OCI-LY3 (cell line): ENCODE measurements at regions not wholly inside any gene's neighbourhood (a gene's known extent, or its start where the extent isn't known, plus 50 kb on each side); places are given as distances from the start of the nearest gene placed in this dataset.

ENCODE experiments used
- H2AFZ ChIP-seq: fragments of 200-600, 300-600 bp; shearing (Covaris generic); 2 replicates; pipeline ENCODE4 v1.6.0; 2014; ENCODE audit warnings: antibody characterized with exemption, low read depth, low read length
- H3K27ac ChIP-seq: fragments of 200-600, 300-600 bp; sonication (generic); 2 replicates; pipeline ENCODE4 v1.5.1; 2014; ENCODE audit warnings: mild to moderate bottlenecking, low read length, moderate library complexity, mixed read lengths
- H3K27me3 ChIP-seq: fragments of 200-600, 300-600 bp; sonication (generic); 2 replicates; pipeline ENCODE4 v1.6.1; 2014; ENCODE audit warnings: low read depth, low read length, mixed read lengths
- H3K36me3 ChIP-seq: fragments of 200-600, 300-600 bp; sonication (generic); replicated peaks from 2 replicates; pipeline ENCODE3; 2014; ENCODE audit warnings: low read depth, low read length, mixed read lengths
- H3K4me1 ChIP-seq: fragments of 300-600, 200-600 bp; sonication (generic); 2 replicates; pipeline ENCODE4 v1.6.1; 2014; ENCODE audit warnings: low read length, mixed read lengths
- H3K4me2 ChIP-seq: fragments of 200-600, 300-600 bp; sonication (generic); 2 replicates; pipeline ENCODE4 v1.6.1; 2014; ENCODE audit warnings: low read length, mixed read lengths
- H3K4me3 ChIP-seq: fragments of 300-600, 200-600 bp; sonication (generic); 2 replicates; pipeline ENCODE4 v1.5.1; 2014; ENCODE audit warnings: antibody characterized with exemption, mild to moderate bottlenecking, low read length, moderate library complexity
- H3K79me2 ChIP-seq: fragments of 300-600, 200-600 bp; shearing (Covaris generic); 2 replicates; pipeline ENCODE4 v1.6.1; 2014; ENCODE audit warnings: mild to moderate bottlenecking, low read length, mixed read lengths
- H3K9ac ChIP-seq: fragments of 300-600, 200-600 bp; shearing (Covaris generic); 2 replicates; pipeline ENCODE4 v1.6.0; 2014; ENCODE audit warnings: mild to moderate bottlenecking, low read length, moderate library complexity
- H3K9me3 ChIP-seq: fragments of 200-600, 300-600 bp; shearing (Covaris generic); 2 replicates; pipeline ENCODE4 v1.6.1; 2014; ENCODE audit warnings: low read length, mixed read lengths; ENCODE audit not compliant: insufficient read depth
- H4K20me1 ChIP-seq: fragments of 200-600, 300-600 bp; sonication (generic); 2 replicates; pipeline ENCODE4 v1.6.1; 2016; ENCODE audit warnings: low read length, mixed read lengths; ENCODE audit not compliant: insufficient read depth
- CTCF ChIP-seq: fragments of 200-600, 300-600 bp; sonication (generic); IDR thresholded peaks from 2 replicates; pipeline ENCODE4 v1.5.1; 2014; ENCODE audit warnings: antibody characterized with exemption, low read length, low read depth
- EZH2phosphoT487 ChIP-seq: fragments of 200-600 bp; shearing (Covaris generic); IDR thresholded peaks from 2 replicates; pipeline ENCODE4 v1.6.1; 2018; ENCODE audit warnings: antibody characterized with exemption, mixed run types, low read depth

GRCh38 chr1:69213644-69214043 is 354.1 kb upstream of the LRRC7 start:
- Histone ChIP-seq H3K4me3 (no peak overlapping the region), H3K36me3 (no peaks in the 10 kb centered on the region), H3K79me2 (no peaks in the 10 kb centered on the region), H3K9ac (no peak overlapping the region), H3K4me1 (no peaks in the 10 kb centered on the region), H3K4me2 (no peak overlapping the region), H3K27me3 (no peaks in the 10 kb centered on the region), H3K9me3 (no peaks in the 10 kb centered on the region), H3K27ac (no peak overlapping the region), H4K20me1 (no peaks in the 10 kb centered on the region), H2AFZ (no peak overlapping the region)
- no peak for TF ChIP-seq CTCF
- no peak for TF ChIP-seq EZH2phosphoT487

GRCh38 chr1:69215883-69216282 is 351.8 kb upstream of the LRRC7 start:
- H2AFZ ChIP-seq = no peak overlapping the region
- H3K4me1 ChIP-seq = no peaks in the 10 kb centered on the region
- no peaks in the 10 kb centered on the region for H3K9me3 ChIP-seq
- no peak overlapping the region for H3K9ac ChIP-seq
- no peaks in the 10 kb centered on the region for H3K27me3 ChIP-seq
- TF ChIP-seq CTCF = no peak
- TF ChIP-seq EZH2phosphoT487 = no peak
- H3K27ac ChIP-seq = no peak overlapping the region
- no peaks in the 10 kb centered on the region for H3K36me3 ChIP-seq
- H3K79me2 ChIP-seq = no peaks in the 10 kb centered on the region
- H3K4me3 ChIP-seq = no peak overlapping the region
- H3K4me2 ChIP-seq = no peak overlapping the region
- H4K20me1 ChIP-seq = no peaks in the 10 kb centered on the region

GRCh38 chr1:69220672-69221071 is 347.1 kb upstream of the LRRC7 start:
- no peaks in the 10 kb centered on the region for H3K36me3 ChIP-seq
- H3K4me1 ChIP-seq = no peaks in the 10 kb centered on the region
- H3K79me2 ChIP-seq = no peaks in the 10 kb centered on the region
- no peaks in the 10 kb centered on the region for H4K20me1 ChIP-seq
- no peak overlapping the region for H2AFZ ChIP-seq
- H3K9ac ChIP-seq = no peak overlapping the region
- TF ChIP-seq EZH2phosphoT487 = no peak
- H3K4me2 ChIP-seq = no peak overlapping the region
- H3K9me3 ChIP-seq = no peaks in the 10 kb centered on the region
- H3K27ac ChIP-seq = no peak overlapping the region
- no peaks in the 10 kb centered on the region for H3K27me3 ChIP-seq
- H3K4me3 ChIP-seq = no peak overlapping the region

GRCh38 chr1:69221524-69221923 is 346.2 kb upstream of the LRRC7 start:
- no peak for TF ChIP-seq EZH2phosphoT487
- no peak for TF ChIP-seq CTCF

GRCh38 chr1:69223156-69223555 is 344.6 kb upstream of the LRRC7 start:
- Histone ChIP-seq H3K27ac (no peak overlapping the region), H3K4me1 (no peaks in the 10 kb centered on the region), H3K9ac (no peak overlapping the region), H3K36me3 (no peaks in the 10 kb centered on the region), H4K20me1 (no peaks in the 10 kb centered on the region), H3K79me2 (no peaks in the 10 kb centered on the region), H3K4me3 (no peak overlapping the region), H3K27me3 (no peaks in the 10 kb centered on the region), H3K9me3 (no peaks in the 10 kb centered on the region), H2AFZ (no peak overlapping the region), H3K4me2 (no peak overlapping the region)
- TF ChIP-seq CTCF = no peak
- TF ChIP-seq EZH2phosphoT487 = no peak

More at GRCh38 chr1:69221524-69221923, 346.2 kb upstream of the LRRC7 start:
- Histone ChIP-seq H3K27ac (no peak overlapping the region), H3K4me2 (no peak overlapping the region), H3K36me3 (no peaks in the 10 kb centered on the region), H3K79me2 (no peaks in the 10 kb centered on the region), H4K20me1 (no peaks in the 10 kb centered on the region), H3K4me1 (no peaks in the 10 kb centered on the region), H3K9me3 (no peaks in the 10 kb centered on the region), H2AFZ (no peak overlapping the region), H3K4me3 (no peak overlapping the region), H3K9ac (no peak overlapping the region), H3K27me3 (no peaks in the 10 kb centered on the region)
